K562 (cell line): ENCODE measurements at regions not wholly inside any gene's neighbourhood (a gene's known extent, or its start where the extent isn't known, plus 50 kb on each side); places are given as distances from the start of the nearest gene placed in this dataset.

Experiments
- BCLAF1 ChIP-seq, 2 experiments: fragments of 450-650 bp in 1 of 2; IDR thresholded peaks; 2 replicates each; pipeline ENCODE4 v1.6.1; 2011 to 2017; ENCODE audit warnings: low read depth in 2 of 2, antibody characterized with exemption in 1 of 2, borderline replicate concordance in 1 of 2, low read length in 1 of 2, mild to moderate bottlenecking in 1 of 2, mixed read lengths in 1 of 2; ENCODE audit not compliant: control insufficient read depth in 1 of 2
- BRCA1 ChIP-seq, 2 experiments: fragments of 450-650 bp in 1 of 2; sonication (generic) in 1 of 2; formaldehyde crosslinking in 1 of 2; IDR thresholded peaks; 2 replicates each; pipeline versions ENCODE4 v1.5.0 to v1.6.1; 2017 to 2020; ENCODE audit warnings: mild to moderate bottlenecking in 1 of 2, missing genetic modification reagents in 1 of 2
- CTCF ChIP-seq, 3 experiments: IDR thresholded peaks in 2 of 3; conservative IDR thresholded peaks in 1 of 3; 2 replicates each; pipeline ENCODE4 v1.5.1; 2011 to 2012; ENCODE audit warnings: low read length in 3 of 3, mild to moderate bottlenecking in 3 of 3, control low read depth in 2 of 3, improper control_type of control experiment in 1 of 3, inconsistent platforms in 1 of 3, low read depth in 1 of 3, mixed read lengths in 1 of 3, moderate library complexity in 1 of 3; ENCODE audit not compliant: insufficient read depth in 2 of 3
- FOS ChIP-seq: IDR thresholded peaks from 3 replicates; pipeline ENCODE4 v1.6.1; 2011; ENCODE audit not compliant: insufficient read length; ENCODE audit errors: extremely low read depth
- JUND ChIP-seq, 2 experiments: IDR thresholded peaks; 2 replicates in 1 of 2; 3 replicates in 1 of 2; pipeline ENCODE4 v1.6.1; 2011; ENCODE audit warnings: borderline replicate concordance in 2 of 2, low read depth in 2 of 2, low read length in 2 of 2, improper control_type of control experiment in 1 of 2, missing biosample characterization in 1 of 2, missing genetic modification characterization in 1 of 2, missing genetic modification reagents in 1 of 2
- POLR2AphosphoS5 ChIP-seq: IDR thresholded peaks from 2 replicates; pipeline ENCODE4 v1.6.1; 2011; ENCODE audit warnings: mild to moderate bottlenecking, low read depth, low read length, moderate library complexity; ENCODE audit not compliant: control insufficient read depth, insufficient read depth
- RBM22 ChIP-seq: fragments of 200-400 bp; formaldehyde crosslinking; IDR thresholded peaks from 2 replicates; pipeline ENCODE4 v1.6.1; 2018; ENCODE audit warnings: low read length, low read depth; ENCODE audit not compliant: poor library complexity, severe bottlenecking
- ZC3H11A ChIP-seq: IDR thresholded peaks from 2 replicates; pipeline ENCODE4 v1.6.1; 2012; ENCODE audit warnings: low read depth, low read length, improper control_type of control experiment
- ZNF644 ChIP-seq: fragments of 200-800 bp; sonication (Bioruptor generic); IDR thresholded peaks from 2 replicates; pipeline ENCODE4 v1.6.1; 2016; ENCODE audit warnings: low read depth, missing genetic modification characterization, missing compliant biosample characterization

- TF ChIP-seq ZNF644 (tag) (no peak), BRCA1 (IDR thresholded peaks at IDR 0.05) (no peak), BRCA1 (CRISPR knock-in tag; IDR thresholded peaks at IDR 0.05) (no peak), ZC3H11A (no peak), FOS (no peak), RBM22 (no peak), CTCF (IDR thresholded peaks at IDR 0.05 in 2 of 3, conservative IDR thresholded peaks at IDR 0.05 in 1 of 3; ENCODE audit: insufficient read depth in 2 of 3, low read depth in 1 of 3, low read length in 3 of 3) (no peak), JUND (IDR thresholded peaks at IDR 0.05; ENCODE audit: borderline replicate concordance, low read depth, low read length) (no peak), JUND (tag; IDR thresholded peaks at IDR 0.05; ENCODE audit: borderline replicate concordance, low read depth, low read length) (no peak), POLR2AphosphoS5 (no peak), BCLAF1 (IDR thresholded peaks at IDR 0.05; ENCODE audit: borderline replicate concordance in 1 of 2, control insufficient read depth in 1 of 2, low read depth in 2 of 2, low read length in 1 of 2) (no peak)
Observed at GRCh38 chr17:12369065-12369464, 296.6 kb upstream of the MYOCD start.
